ENCODE measurements at regions not wholly inside any gene's neighbourhood (a gene's known extent, or its start where the extent isn't known, plus 50 kb on each side); places are given as distances from the start of the nearest gene placed in this dataset.

DNA sequence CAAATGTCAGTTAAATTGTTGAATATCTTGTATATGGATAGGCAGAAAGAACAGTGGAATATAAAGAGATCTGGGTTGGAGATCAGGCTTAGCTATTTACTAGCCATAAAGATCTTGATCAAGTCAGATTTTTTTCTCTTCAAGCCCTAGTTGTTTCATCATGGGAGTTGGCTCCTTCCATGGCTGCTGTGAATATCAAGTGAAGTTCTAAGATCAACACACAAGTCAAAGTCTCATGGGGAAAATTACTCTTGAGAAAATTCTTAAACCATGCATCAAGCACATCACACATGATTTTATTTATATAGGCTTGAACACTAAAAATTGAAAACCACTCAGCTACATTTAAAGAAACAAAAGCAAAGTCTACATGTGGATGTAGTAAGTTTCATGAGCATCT lies 79.8 kb downstream of the C1D start:
- Histone ChIP-seq H3K27ac (ENCODE audit: control insufficient read depth, insufficient read depth) (no peak overlapping the region), H3K9ac (ENCODE audit: control insufficient read depth, insufficient read depth, low read length) (no peak overlapping the region), H4K20me1 (ENCODE audit: control insufficient read depth, insufficient read depth) (no peaks in the 10 kb centered on the region), H3K27me3 (replicated peaks in 1 of 2; ENCODE audit: control insufficient read depth in 2 of 2, insufficient read depth in 2 of 2, low read length in 1 of 2) (no peaks in the 10 kb centered on the region), H3K4me1 (ENCODE audit: control insufficient read depth, insufficient read depth, low read length) (no peaks in the 10 kb centered on the region), H3K36me3 (ENCODE audit: control insufficient read depth in 2 of 2, insufficient read depth in 2 of 2, low read length in 1 of 2) (no peaks in the 10 kb centered on the region), H3K4me2 (ENCODE audit: control insufficient read depth, insufficient read depth) (no peak overlapping the region), H2AFZ (ENCODE audit: control insufficient read depth, low read depth, low read length) (no peak overlapping the region), H3K4me3 (no peak overlapping the region), H3K79me2 (ENCODE audit: control insufficient read depth, insufficient read depth, low read length) (no peaks in the 10 kb centered on the region), H3K9me3 (replicated peaks; ENCODE audit: control insufficient read depth, insufficient read depth, low read length) (no peaks in the 10 kb centered on the region)
- no peak for TF ChIP-seq TCF12 (IDR thresholded peaks at IDR 0.05; ENCODE audit: low read depth, low read length)
- TF ChIP-seq EZH2 (IDR thresholded peaks at IDR 0.05; ENCODE audit: borderline replicate concordance, control insufficient read depth, low read depth, low read length), result no peak
- no peak for TF ChIP-seq BHLHE40 (IDR thresholded peaks at IDR 0.05; ENCODE audit: borderline replicate concordance in 1 of 2, low read depth in 2 of 2, low read length in 1 of 2)
- no peak for TF ChIP-seq SREBF1 (IDR thresholded peaks at IDR 0.05; ENCODE audit: low read length)
- RAD21 ChIA-PET (ENCODE audit: unreplicated experiment), result no interaction called here
- in situ Hi-C loops (cut with MboI), result no loop called here
- CTCF ChIA-PET, result no interaction called here
- POLR2A ChIA-PET, result no interaction called here
- no peak for FAIRE-seq
- SMC1A ChIA-PET (ENCODE audit: uncharacterized antibody, unreplicated experiment), result no interaction called here
- DNase-seq (ENCODE audit: low read depth, low spot score), result no peak
- ATAC-seq, result no peak
- no TSS peak for BruUV-seq (replicated peaks)
- intact Hi-C loops (cut with micrococcal nuclease; ENCODE audit: unreplicated experiment), result no loop called here

GRCh38 chr2:67984600-67984999 lies 78.2 kb downstream of the C1D start:
- RAD21 ChIA-PET (ENCODE audit: unreplicated experiment), result no interaction called here
- no peak for DNase-seq (ENCODE audit: low read depth, low spot score)
- Histone ChIP-seq H3K27ac (ENCODE audit: control insufficient read depth, insufficient read depth) (no peak overlapping the region), H3K4me2 (ENCODE audit: control insufficient read depth, insufficient read depth) (no peak overlapping the region), H4K20me1 (ENCODE audit: control insufficient read depth, insufficient read depth) (no peaks in the 10 kb centered on the region), H2AFZ (ENCODE audit: control insufficient read depth, low read depth, low read length) (no peak overlapping the region), H3K27me3 (replicated peaks in 1 of 2; ENCODE audit: control insufficient read depth in 2 of 2, insufficient read depth in 2 of 2, low read length in 1 of 2) (no peaks in the 10 kb centered on the region), H3K9me3 (replicated peaks; ENCODE audit: control insufficient read depth, insufficient read depth, low read length) (no peaks in the 10 kb centered on the region), H3K36me3 (ENCODE audit: control insufficient read depth in 2 of 2, insufficient read depth in 2 of 2, low read length in 1 of 2) (no peaks in the 10 kb centered on the region), H3K9ac (ENCODE audit: control insufficient read depth, insufficient read depth, low read length) (no peak overlapping the region), H3K4me3 (no peak overlapping the region), H3K4me1 (ENCODE audit: control insufficient read depth, insufficient read depth, low read length) (no peaks in the 10 kb centered on the region), H3K79me2 (ENCODE audit: control insufficient read depth, insufficient read depth, low read length) (no peaks in the 10 kb centered on the region)
- POLR2A ChIA-PET, result no interaction called here
- WGBS (ENCODE audit: insufficient coverage, insufficient replicate concordance, low lambda C conversion rate, missing lambda C conversion rate), result 0% methylated on average over 2 of the region's 2 CpGs
- intact Hi-C loops (cut with micrococcal nuclease; ENCODE audit: unreplicated experiment), result no loop called here
- no peak for FAIRE-seq
- CTCF ChIA-PET, result no interaction called here
- in situ Hi-C loops (cut with MboI), result no loop called here
- no TSS peak for BruUV-seq (replicated peaks)
- no peak for TF ChIP-seq CHD2 (IDR thresholded peaks at IDR 0.05; ENCODE audit: borderline replicate concordance, low read depth, low read length)
- no peak for TF ChIP-seq RUNX3 (IDR thresholded peaks at IDR 0.05; ENCODE audit: low read length)
- TF ChIP-seq NFIC (IDR thresholded peaks at IDR 0.05; ENCODE audit: low read depth, low read length), result no peak
- no peak for TF ChIP-seq ZBTB4 (CRISPR knock-in tag; IDR thresholded peaks at IDR 0.05)
- no peak for TF ChIP-seq SMAD1 (IDR thresholded peaks at IDR 0.05; ENCODE audit: low read depth, partially characterized antibody)
- TF ChIP-seq RBBP5 (conservative IDR thresholded peaks at IDR 0.05), result no peak
- no peak for TF ChIP-seq PML (IDR thresholded peaks at IDR 0.05; ENCODE audit: low read length)
- no peak for TF ChIP-seq CREM (IDR thresholded peaks at IDR 0.05; ENCODE audit: low read depth)
- no peak for TF ChIP-seq TARDBP (IDR thresholded peaks at IDR 0.05; ENCODE audit: borderline replicate concordance)
- no peak for TF ChIP-seq SREBF2 (IDR thresholded peaks at IDR 0.05; ENCODE audit: low read length)
- TF ChIP-seq, protein P1, sequence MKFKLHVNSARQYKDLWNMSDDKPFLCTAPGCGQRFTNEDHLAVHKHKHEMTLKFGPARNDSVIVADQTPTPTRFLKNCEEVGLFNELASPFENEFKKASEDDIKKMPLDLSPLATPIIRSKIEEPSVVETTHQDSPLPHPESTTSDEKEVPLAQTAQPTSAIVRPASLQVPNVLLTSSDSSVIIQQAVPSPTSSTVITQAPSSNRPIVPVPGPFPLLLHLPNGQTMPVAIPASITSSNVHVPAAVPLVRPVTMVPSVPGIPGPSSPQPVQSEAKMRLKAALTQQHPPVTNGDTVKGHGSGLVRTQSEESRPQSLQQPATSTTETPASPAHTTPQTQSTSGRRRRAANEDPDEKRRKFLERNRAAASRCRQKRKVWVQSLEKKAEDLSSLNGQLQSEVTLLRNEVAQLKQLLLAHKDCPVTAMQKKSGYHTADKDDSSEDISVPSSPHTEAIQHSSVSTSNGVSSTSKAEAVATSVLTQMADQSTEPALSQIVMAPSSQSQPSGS (IDR thresholded peaks at IDR 0.05; ENCODE audit: low read length), result no peak
- no peak for TF ChIP-seq HDGF (IDR thresholded peaks at IDR 0.05)
- TF ChIP-seq RB1 (IDR thresholded peaks at IDR 0.05; ENCODE audit: borderline replicate concordance), result no peak
- no peak for ATAC-seq
- SMC1A ChIA-PET (ENCODE audit: uncharacterized antibody, unreplicated experiment), result no interaction called here

Data from GM12878 (cell line).